Mesenchymal stem cell (in vitro differentiated cells and primary cell): ENCODE measurements at regions not wholly inside any gene's neighbourhood (a gene's known extent, or its start where the extent isn't known, plus 50 kb on each side); places are given as distances from the start of the nearest gene placed in this dataset.

Experiments
- DNase-seq: peaks from one replicate; pipeline ENCODE4 v3.0.0-alpha.2; 2013
- H2AFZ ChIP-seq: one replicate; pipeline ENCODE4 v1.6.1; 2013; ENCODE audit warnings: low read depth, mild to moderate bottlenecking, control low read depth, inconsistent platforms, low read length, moderate library complexity
- H2AK5ac ChIP-seq: 2 replicates; pipeline ENCODE4 v1.6.1; 2013; ENCODE audit warnings: low read length, moderate library complexity, mild to moderate bottlenecking, inconsistent platforms; ENCODE audit not compliant: severe bottlenecking
- H2BK120ac ChIP-seq: one replicate; pipeline ENCODE4 v1.6.1; 2013; ENCODE audit warnings: low read depth, mild to moderate bottlenecking, inconsistent platforms, low read length, moderate library complexity
- H2BK12ac ChIP-seq, 2 experiments: one replicate each; pipeline ENCODE4 v1.6.1; 2013; ENCODE audit warnings: inconsistent platforms in 2 of 2, low read length in 2 of 2, mild to moderate bottlenecking in 2 of 2, moderate library complexity in 2 of 2, control low read depth in 1 of 2
- H2BK15ac ChIP-seq: one replicate; pipeline ENCODE4 v1.6.1; 2013; ENCODE audit warnings: mild to moderate bottlenecking, low read depth, inconsistent platforms; ENCODE audit not compliant: poor library complexity, severe bottlenecking
- H2BK5ac ChIP-seq: 2 replicates; pipeline ENCODE4 v1.6.1; 2013; ENCODE audit warnings: low read depth, mild to moderate bottlenecking, low read length, control low read depth, inconsistent platforms; ENCODE audit not compliant: poor library complexity, severe bottlenecking
- H3K14ac ChIP-seq, 2 experiments: one replicate each; pipeline ENCODE4 v1.6.1; 2013; ENCODE audit warnings: inconsistent platforms in 2 of 2, low read length in 2 of 2, control low read depth in 1 of 2, mild to moderate bottlenecking in 1 of 2, moderate library complexity in 1 of 2
- H3K18ac ChIP-seq, 2 experiments: one replicate each; pipeline ENCODE4 v1.6.1; 2013; ENCODE audit warnings: inconsistent platforms in 2 of 2, low read length in 2 of 2, control low read depth in 1 of 2, low read depth in 1 of 2, mild to moderate bottlenecking in 1 of 2
- H3K23ac ChIP-seq, 2 experiments: one replicate each; pipeline ENCODE4 v1.6.1; 2013; ENCODE audit warnings: inconsistent platforms in 2 of 2, low read length in 2 of 2, mild to moderate bottlenecking in 2 of 2, moderate library complexity in 2 of 2, control low read depth in 1 of 2
- H3K27ac ChIP-seq: 2 replicates; pipeline ENCODE4 v1.5.1; 2013; ENCODE audit warnings: mild to moderate bottlenecking, moderate library complexity, low read length, control low read depth, inconsistent platforms; ENCODE audit not compliant: poor library complexity, severe bottlenecking
- H3K27me3 ChIP-seq, 2 experiments: 2 replicates each; pipeline versions ENCODE4 v1.6.1 to v1.7.0; 2013; ENCODE audit warnings: low read length in 2 of 2, mild to moderate bottlenecking in 2 of 2, moderate library complexity in 2 of 2, control low read depth in 1 of 2, inconsistent platforms in 1 of 2; ENCODE audit not compliant: control insufficient read depth in 1 of 2, insufficient read depth in 1 of 2
- H3K36me3 ChIP-seq, 2 experiments: 2 replicates each; pipeline versions ENCODE4 v1.6.1 to v1.7.0; 2013; ENCODE audit warnings: low read length in 2 of 2, control low read depth in 1 of 2, inconsistent platforms in 1 of 2, low read depth in 1 of 2, mild to moderate bottlenecking in 1 of 2; ENCODE audit not compliant: insufficient read depth in 2 of 2, control insufficient read depth in 1 of 2
- H3K4ac ChIP-seq, 2 experiments: one replicate each; pipeline ENCODE4 v1.6.1; 2013; ENCODE audit warnings: inconsistent platforms in 2 of 2, low read length in 2 of 2, mild to moderate bottlenecking in 2 of 2, moderate library complexity in 2 of 2, control low read depth in 1 of 2, low read depth in 1 of 2
- H3K4me1 ChIP-seq: 2 replicates; pipeline ENCODE4 v1.6.1; 2013; ENCODE audit warnings: low read depth, low read length, control low read depth; ENCODE audit not compliant: control insufficient read depth, insufficient read depth
- H3K4me2 ChIP-seq: 2 replicates; pipeline ENCODE4 v1.6.1; 2013; ENCODE audit warnings: low read length, mild to moderate bottlenecking, inconsistent platforms; ENCODE audit not compliant: poor library complexity, severe bottlenecking
- H3K4me3 ChIP-seq, 2 experiments: 2 replicates each; pipeline versions ENCODE4 v1.5.1 to v1.7.0; 2013; ENCODE audit warnings: low read length in 2 of 2, mild to moderate bottlenecking in 2 of 2, control low read depth in 1 of 2, low read depth in 1 of 2; ENCODE audit not compliant: insufficient read depth in 1 of 2
- H3K79me1 ChIP-seq: replicated peaks from 2 replicates; pipeline ENCODE4 v1.6.1; 2013; ENCODE audit warnings: mild to moderate bottlenecking, control low read depth, low read length, inconsistent platforms; ENCODE audit not compliant: poor library complexity, severe bottlenecking
- H3K9ac ChIP-seq: 2 replicates; pipeline ENCODE4 v1.7.0; 2013; ENCODE audit warnings: mild to moderate bottlenecking, low read length, moderate library complexity
- H3K9me3 ChIP-seq: 2 replicates; pipeline ENCODE4 v1.7.0; 2013; ENCODE audit warnings: mild to moderate bottlenecking, low read length; ENCODE audit not compliant: control insufficient read depth
- H4K8ac ChIP-seq: one replicate; pipeline ENCODE4 v1.6.1; 2013; ENCODE audit warnings: inconsistent platforms, mild to moderate bottlenecking, low read length, moderate library complexity
- H4K91ac ChIP-seq: one replicate; pipeline ENCODE4 v1.6.1; 2013; ENCODE audit warnings: mild to moderate bottlenecking, low read length, inconsistent platforms
- WGBS: methylation state at CpG from one replicate; pipeline ENCODE4 v1.1.7; 2013; ENCODE audit warnings: mixed read lengths; 5-methylcytosine and 5-hydroxymethylcytosine counted together

DNA sequence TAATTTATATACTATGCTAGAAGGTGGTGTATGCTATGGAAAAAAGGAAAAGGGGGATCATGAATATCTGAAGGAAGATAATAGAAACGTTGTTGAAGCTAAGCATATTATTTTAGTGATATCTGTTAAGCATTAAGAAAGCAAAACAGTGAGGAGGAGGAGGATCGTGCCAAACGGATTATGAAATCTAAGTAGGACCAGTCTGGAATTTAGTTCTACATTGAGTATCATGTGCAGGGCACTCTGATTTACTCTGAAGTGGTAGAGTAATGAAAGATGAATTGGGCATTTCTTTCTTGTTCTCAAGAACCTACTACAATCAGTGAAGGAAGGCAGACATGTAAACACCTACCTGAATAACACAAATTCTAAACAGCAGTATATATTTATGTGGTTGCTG lies 195.3 kb downstream of the CYB561 start:
- no peak for DNase-seq
- H2AK5ac ChIP-seq = no peak overlapping the region
- H3K27me3 ChIP-seq = no peaks in the 10 kb centered on the region
- H3K4me1 ChIP-seq = no peaks in the 10 kb centered on the region
- no peak overlapping the region for H3K14ac ChIP-seq
- no peak overlapping the region for H3K23ac ChIP-seq
- H3K4me3 ChIP-seq = peak overlapping the region in 1 of 2 experiments; percentile 57
- peaks cover 8% of the 10 kb centered on the region for H3K79me1 ChIP-seq
- H3K27ac ChIP-seq = no peak overlapping the region
- H3K18ac ChIP-seq = no peak overlapping the region
- no peak overlapping the region for H2BK5ac ChIP-seq
- no peak overlapping the region for H3K4ac ChIP-seq
- no peak overlapping the region for H4K91ac ChIP-seq
- no peak overlapping the region for H2BK15ac ChIP-seq
- H3K9me3 ChIP-seq = peaks cover 3% of the 10 kb centered on the region
- H3K9ac ChIP-seq = peak overlapping the region; percentile 71
- no peak overlapping the region for H3K4me2 ChIP-seq
- H2AFZ ChIP-seq = no peak overlapping the region
- no peak overlapping the region for H4K8ac ChIP-seq
- H2BK12ac ChIP-seq = no peak overlapping the region
- no peaks in the 10 kb centered on the region for H3K36me3 ChIP-seq
- H2BK120ac ChIP-seq = no peak overlapping the region
- 89% methylated on average over 3 of the region's 3 CpGs for WGBS

DNA sequence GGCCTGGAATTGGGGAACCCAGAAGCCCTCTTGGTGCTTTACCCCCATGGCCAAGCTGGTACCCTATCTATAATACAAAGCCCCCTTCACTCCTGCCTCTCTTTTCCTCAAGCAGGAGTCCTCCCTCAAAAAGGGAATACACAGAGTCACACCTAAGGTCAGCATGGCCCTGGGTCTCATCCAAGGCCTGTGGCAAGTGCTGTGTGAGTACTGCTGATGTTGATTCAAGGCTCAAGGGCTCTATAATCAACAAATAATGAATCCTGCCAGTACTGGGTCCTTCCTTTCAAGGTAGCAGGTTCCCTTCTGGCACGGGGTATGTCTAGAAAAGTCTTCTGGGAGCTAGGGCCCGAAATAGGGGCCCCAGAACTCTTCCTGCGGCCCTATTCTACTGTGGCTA lies 187.3 kb downstream of the CYB561 start:
- Histone ChIP-seq H3K4me3 (no peak overlapping the region), H3K9me3 (peaks cover 3% of the 10 kb centered on the region), H3K27me3 (no peaks in the 10 kb centered on the region), H2BK120ac (no peak overlapping the region), H3K23ac (no peak overlapping the region), H2BK12ac (no peak overlapping the region), H3K14ac (no peak overlapping the region), H3K4ac (no peak overlapping the region), H4K8ac (no peak overlapping the region), H3K79me1 (peaks cover 24% of the 10 kb centered on the region), H4K91ac (no peak overlapping the region), H3K36me3 (peaks cover 0 to 4% of the 10 kb centered on the region in 2 experiments), H2BK15ac (no peak overlapping the region), H3K18ac (no peak overlapping the region), H2BK5ac (no peak overlapping the region), H3K27ac (no peak overlapping the region), H3K9ac (no peak overlapping the region), H2AFZ (no peak overlapping the region), H3K4me2 (no peak overlapping the region), H2AK5ac (no peak overlapping the region), H3K4me1 (no peaks in the 10 kb centered on the region)
- 90% methylated on average over 2 of the region's 3 CpGs for WGBS
- DNase-seq = no peak

DNA sequence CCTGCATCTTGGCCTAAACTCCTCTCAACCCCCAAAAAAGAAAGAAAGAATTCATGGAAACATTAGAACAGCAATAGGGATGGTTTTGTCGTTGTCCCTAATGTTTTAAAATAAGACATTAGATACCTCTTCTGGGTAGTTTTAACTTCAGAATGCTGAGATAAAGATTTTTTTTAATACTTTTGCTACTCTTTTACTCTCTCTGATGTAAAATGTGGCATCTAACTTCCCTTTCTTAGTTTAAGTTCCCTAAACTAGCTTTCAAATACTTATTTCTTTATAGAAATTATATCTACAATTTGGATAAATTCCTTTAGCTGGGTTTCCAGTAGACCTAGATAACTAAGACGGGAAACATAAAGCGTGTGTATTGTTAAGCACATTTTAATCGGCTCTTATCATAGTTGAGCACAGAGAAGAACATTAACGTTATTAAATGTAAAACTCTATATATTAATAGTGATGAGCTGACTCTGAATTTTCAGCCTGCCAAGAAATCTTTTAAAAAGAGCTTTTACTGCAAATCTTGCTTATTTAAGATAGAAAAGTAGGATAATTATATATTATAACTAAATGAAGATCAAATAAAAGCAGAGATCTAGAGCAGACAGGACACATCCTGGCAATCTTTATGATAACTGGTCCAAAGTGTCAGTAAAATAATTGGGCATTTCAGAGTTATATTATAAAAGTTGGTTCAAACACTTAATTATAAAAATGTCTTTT lies 183.2 kb downstream of the CYB561 start:
- H2AK5ac ChIP-seq = no peak overlapping the region
- no peak overlapping the region for H3K4ac ChIP-seq
- WGBS = 100% methylated on average over 1 of the region's 5 CpGs
- H3K4me2 ChIP-seq = no peak overlapping the region
- no peak for DNase-seq
- H3K9ac ChIP-seq = no peak overlapping the region
- no peak overlapping the region for H2BK120ac ChIP-seq
- H3K27ac ChIP-seq = no peak overlapping the region
- no peak overlapping the region for H4K8ac ChIP-seq
- no peak overlapping the region for H2AFZ ChIP-seq
- H4K91ac ChIP-seq = no peak overlapping the region
- no peak overlapping the region for H2BK12ac ChIP-seq
- no peak overlapping the region for H3K4me3 ChIP-seq
- H2BK5ac ChIP-seq = no peak overlapping the region
- no peak overlapping the region for H3K23ac ChIP-seq
- peaks cover 28% of the 10 kb centered on the region for H3K79me1 ChIP-seq
- no peak overlapping the region for H3K14ac ChIP-seq
- H2BK15ac ChIP-seq = no peak overlapping the region
- no peaks in the 10 kb centered on the region for H3K4me1 ChIP-seq
- peaks cover under 1 to 4% of the 10 kb centered on the region in 2 experiments for H3K36me3 ChIP-seq
- no peaks in the 10 kb centered on the region for H3K9me3 ChIP-seq
- no peak overlapping the region for H3K18ac ChIP-seq
- H3K27me3 ChIP-seq = no peaks in the 10 kb centered on the region

GRCh38 chr17:63265526-63265925 lies 180.6 kb downstream of the CYB561 start:
- Histone ChIP-seq H3K18ac (no peak overlapping the region), H3K4me1 (no peaks in the 10 kb centered on the region), H3K4me3 (no peak overlapping the region), H2BK120ac (no peak overlapping the region), H2AK5ac (no peak overlapping the region), H4K8ac (no peak overlapping the region), H3K4me2 (no peak overlapping the region), H2BK15ac (no peak overlapping the region), H3K9me3 (no peaks in the 10 kb centered on the region), H3K23ac (no peak overlapping the region), H3K9ac (no peak overlapping the region), H2AFZ (no peak overlapping the region), H3K79me1 (peaks cover 18% of the 10 kb centered on the region), H3K14ac (no peak overlapping the region), H3K27ac (no peak overlapping the region), H2BK12ac (no peak overlapping the region), H2BK5ac (no peak overlapping the region), H4K91ac (no peak overlapping the region), H3K4ac (no peak overlapping the region), H3K27me3 (no peaks in the 10 kb centered on the region), H3K36me3 (peaks cover 0 to 14% of the 10 kb centered on the region in 2 experiments)
- no peak for DNase-seq
